ENCODE measurements at regions not wholly inside any gene's neighbourhood (a gene's known extent, or its start where the extent isn't known, plus 50 kb on each side); places are given as distances from the start of the nearest gene placed in this dataset.

DNA sequence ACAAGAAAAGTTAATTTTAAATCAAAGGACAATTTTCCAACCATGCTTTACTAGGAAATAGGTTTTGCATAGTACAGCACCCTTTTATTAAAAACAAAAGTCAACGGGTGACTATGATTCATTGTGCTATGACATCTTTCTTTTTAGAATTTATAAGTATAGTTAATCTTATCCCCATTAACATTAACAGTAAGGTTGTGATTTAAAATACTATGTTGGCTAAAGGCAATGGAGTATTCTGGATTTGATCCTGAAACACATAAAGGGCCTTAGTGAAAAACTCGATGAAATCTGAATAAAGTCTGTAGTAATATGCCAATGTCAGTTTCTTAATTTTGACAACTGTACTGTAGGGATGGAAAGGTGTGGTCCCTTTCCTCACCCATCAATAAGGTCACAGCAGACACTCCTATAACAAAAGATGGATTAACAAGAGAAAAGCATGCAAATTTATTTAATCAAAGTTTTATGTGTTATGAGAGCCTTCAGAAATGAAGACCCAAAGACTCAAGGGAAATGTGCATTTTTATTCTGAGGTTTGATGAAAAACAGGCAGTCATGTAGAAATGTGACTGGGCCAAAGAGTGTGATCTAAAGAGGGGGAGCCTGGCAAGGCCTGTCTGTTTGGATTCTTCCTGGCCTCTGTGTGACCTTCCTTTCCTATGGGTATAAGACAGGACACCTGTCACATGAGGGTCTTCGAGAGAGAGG, 731.4 kb downstream of the TSN start:
- no peak for DNase-seq (ENCODE audit: low read depth)
- no peak overlapping the region for H3K4me3 ChIP-seq (ENCODE audit: low read depth, low read length)
- no peak for TF ChIP-seq POLR2A (IDR thresholded peaks at IDR 0.05; ENCODE audit: extremely low read depth, insufficient read length)
- TF ChIP-seq, protein P1, sequence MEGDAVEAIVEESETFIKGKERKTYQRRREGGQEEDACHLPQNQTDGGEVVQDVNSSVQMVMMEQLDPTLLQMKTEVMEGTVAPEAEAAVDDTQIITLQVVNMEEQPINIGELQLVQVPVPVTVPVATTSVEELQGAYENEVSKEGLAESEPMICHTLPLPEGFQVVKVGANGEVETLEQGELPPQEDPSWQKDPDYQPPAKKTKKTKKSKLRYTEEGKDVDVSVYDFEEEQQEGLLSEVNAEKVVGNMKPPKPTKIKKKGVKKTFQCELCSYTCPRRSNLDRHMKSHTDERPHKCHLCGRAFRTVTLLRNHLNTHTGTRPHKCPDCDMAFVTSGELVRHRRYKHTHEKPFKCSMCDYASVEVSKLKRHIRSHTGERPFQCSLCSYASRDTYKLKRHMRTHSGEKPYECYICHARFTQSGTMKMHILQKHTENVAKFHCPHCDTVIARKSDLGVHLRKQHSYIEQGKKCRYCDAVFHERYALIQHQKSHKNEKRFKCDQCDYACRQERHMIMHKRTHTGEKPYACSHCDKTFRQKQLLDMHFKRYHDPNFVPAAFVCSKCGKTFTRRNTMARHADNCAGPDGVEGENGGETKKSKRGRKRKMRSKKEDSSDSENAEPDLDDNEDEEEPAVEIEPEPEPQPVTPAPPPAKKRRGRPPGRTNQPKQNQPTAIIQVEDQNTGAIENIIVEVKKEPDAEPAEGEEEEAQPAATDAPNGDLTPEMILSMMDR (IDR thresholded peaks at IDR 0.05; ENCODE audit: low read depth, low read length) = no peak

DNA sequence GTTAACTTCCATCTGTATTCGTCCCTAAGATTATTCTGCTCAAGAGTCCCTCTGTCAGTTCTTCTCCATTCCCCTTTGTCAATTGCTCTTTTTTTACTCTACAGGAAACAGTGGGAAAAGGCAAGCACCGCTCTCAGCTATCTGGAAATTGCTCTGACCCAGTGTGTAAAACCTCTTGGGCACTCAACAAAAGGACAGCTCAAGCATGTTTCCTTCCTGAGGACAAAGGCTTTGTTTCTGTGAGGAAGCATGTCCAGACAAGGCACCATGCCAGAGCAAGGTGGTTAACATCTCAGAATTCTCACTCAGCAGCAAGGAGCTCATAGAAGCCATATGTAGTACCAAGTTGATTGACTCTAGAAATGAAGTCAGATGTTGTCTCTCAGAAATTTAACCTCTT, 735.6 kb downstream of the TSN start:
- TF ChIP-seq, protein P1 (IDR thresholded peaks at IDR 0.05; ENCODE audit: low read depth, low read length) = no peak
- no peak for TF ChIP-seq POLR2A (IDR thresholded peaks at IDR 0.05; ENCODE audit: extremely low read depth, insufficient read length)
- TF ChIP-seq MYC (IDR thresholded peaks at IDR 0.05; ENCODE audit: low read depth, low read length) = no peak
- TF ChIP-seq, protein P2, sequence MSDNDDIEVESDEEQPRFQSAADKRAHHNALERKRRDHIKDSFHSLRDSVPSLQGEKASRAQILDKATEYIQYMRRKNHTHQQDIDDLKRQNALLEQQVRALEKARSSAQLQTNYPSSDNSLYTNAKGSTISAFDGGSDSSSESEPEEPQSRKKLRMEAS (IDR thresholded peaks at IDR 0.05; ENCODE audit: low read depth, low read length) = no peak
- no peak overlapping the region for H3K4me3 ChIP-seq (ENCODE audit: low read depth, low read length)
- no peak for DNase-seq (ENCODE audit: low read depth)

DNA sequence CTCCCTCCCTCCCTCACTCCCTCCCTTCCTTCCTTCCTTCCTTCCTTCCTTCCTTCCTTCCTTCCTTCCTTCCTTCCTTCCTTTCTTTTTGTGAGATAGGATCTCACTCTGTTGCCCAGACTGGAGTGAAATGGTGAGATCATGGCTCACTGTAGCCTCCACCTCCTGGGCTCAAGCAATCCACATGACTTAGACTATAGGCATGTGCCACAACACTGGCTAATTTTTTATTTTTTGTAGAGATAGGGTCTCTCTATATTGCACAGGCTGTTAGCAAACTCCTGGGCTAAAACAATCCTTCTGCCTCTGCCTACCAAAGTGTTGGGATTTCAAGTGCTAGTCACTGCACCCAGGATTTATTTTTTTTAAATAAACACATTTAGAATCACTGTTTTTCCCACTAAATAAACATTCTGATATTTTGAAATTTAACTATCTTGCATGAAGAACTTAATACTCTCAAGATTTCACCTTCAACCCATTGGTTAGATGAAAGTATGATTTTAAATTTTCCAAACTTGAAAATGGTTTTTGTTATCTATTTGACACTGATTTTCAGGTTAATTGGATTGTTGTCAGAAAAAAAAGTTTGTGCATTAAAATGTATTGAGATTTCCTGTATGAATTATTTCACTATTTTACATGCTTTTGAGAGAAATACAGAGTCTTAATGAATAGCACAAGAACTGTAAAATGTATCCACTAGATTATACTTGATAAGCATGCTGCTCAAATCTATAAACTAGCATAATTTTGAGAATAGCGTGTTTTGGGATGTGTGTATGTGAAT, 745.1 kb downstream of the TSN start:
- TF ChIP-seq, protein P1 (IDR thresholded peaks at IDR 0.05; ENCODE audit: low read depth, low read length) = no peak
- TF ChIP-seq MYC (IDR thresholded peaks at IDR 0.05; ENCODE audit: low read depth, low read length) = no peak
- no peak for TF ChIP-seq POLR2A (IDR thresholded peaks at IDR 0.05; ENCODE audit: extremely low read depth, insufficient read length)
- no peak for DNase-seq (ENCODE audit: low read depth)
- H3K4me3 ChIP-seq (ENCODE audit: low read depth, low read length) = no peak overlapping the region

DNA sequence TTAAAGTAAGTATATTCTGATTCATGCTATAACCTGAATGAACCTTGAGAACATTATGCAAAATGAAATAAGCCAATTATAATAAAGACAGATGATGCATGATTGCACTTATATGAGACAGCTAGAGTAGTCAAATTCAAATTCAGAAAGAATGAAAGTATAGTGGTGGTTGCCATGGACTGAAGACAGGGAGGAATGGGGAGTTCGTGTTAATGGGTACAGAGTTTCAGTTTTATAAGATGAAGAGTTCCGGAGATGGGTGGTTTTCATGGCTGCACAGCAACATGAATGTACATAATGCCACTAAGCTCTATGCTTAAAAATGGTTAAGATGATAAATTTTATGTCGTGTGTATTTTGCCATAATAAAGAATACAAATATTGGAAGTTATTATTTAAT, 751.2 kb downstream of the TSN start:
- TF ChIP-seq MYC (IDR thresholded peaks at IDR 0.05; ENCODE audit: low read depth, low read length) = no peak
- TF ChIP-seq, protein P1 (IDR thresholded peaks at IDR 0.05; ENCODE audit: low read depth, low read length) = no peak

DNA sequence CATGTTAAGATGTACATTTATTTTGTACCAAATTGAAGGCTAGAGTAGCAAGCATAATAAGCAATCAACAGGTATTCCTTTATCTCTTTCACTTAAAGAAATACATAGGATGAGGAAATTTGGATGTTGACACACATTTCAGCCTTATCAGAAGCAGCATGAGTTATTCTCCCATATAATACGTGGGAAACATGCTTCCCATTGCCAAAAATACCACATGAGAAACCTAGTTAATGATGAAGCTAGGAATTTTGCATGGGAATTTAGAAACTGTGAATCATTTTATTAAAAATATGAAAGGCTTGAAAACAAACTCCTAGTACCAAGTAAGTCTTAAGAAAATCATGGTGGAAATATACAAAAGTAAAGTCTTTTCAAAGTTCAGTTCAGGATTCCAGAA, 751.8 kb downstream of the TSN start:
- TF ChIP-seq, protein P2 (IDR thresholded peaks at IDR 0.05; ENCODE audit: low read depth, low read length) = no peak
- no peak for TF ChIP-seq POLR2A (IDR thresholded peaks at IDR 0.05; ENCODE audit: extremely low read depth, insufficient read length)
- TF ChIP-seq, protein P1 (IDR thresholded peaks at IDR 0.05; ENCODE audit: low read depth, low read length) = no peak
- no peak for TF ChIP-seq MYC (IDR thresholded peaks at IDR 0.05; ENCODE audit: low read depth, low read length)
- H3K4me3 ChIP-seq (ENCODE audit: low read depth, low read length) = no peak overlapping the region
- DNase-seq (ENCODE audit: low read depth) = no peak

More for the DNA sequence above, 751.2 kb downstream of the TSN start:
- no peak overlapping the region for H3K4me3 ChIP-seq (ENCODE audit: low read depth, low read length)
- no peak for DNase-seq (ENCODE audit: low read depth)

DNA sequence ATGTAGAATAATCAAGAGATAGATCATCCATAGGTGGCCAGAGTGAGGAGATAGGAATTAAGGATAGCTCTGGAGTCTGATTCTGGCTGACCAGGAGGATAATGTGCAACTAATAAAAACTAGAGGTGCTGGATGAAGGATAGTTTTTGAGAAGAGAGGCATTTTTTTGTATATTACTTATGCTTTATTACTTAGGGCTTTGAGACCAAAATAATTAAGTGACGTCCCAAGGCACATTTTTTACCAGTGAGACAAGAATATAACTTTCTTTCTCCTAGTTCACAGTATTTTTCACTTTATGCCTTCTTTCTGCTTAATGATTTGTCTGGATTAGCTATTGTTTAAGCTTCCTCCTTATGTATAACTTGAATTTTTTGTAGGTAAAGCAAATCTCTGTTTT, 756.6 kb downstream of the TSN start:
- no peak for DNase-seq (ENCODE audit: low read depth)
- TF ChIP-seq MYC (IDR thresholded peaks at IDR 0.05; ENCODE audit: low read depth, low read length) (no peak), POLR2A (IDR thresholded peaks at IDR 0.05; ENCODE audit: extremely low read depth, insufficient read length) (no peak)
- TF ChIP-seq, protein P1 (IDR thresholded peaks at IDR 0.05; ENCODE audit: low read depth, low read length) = no peak
- TF ChIP-seq, protein P2 (IDR thresholded peaks at IDR 0.05; ENCODE audit: low read depth, low read length) = no peak
- H3K4me3 ChIP-seq (ENCODE audit: low read depth, low read length) = no peak overlapping the region
